H1 (cell line): ENCODE measurements at regions not wholly inside any gene's neighbourhood (a gene's known extent, or its start where the extent isn't known, plus 50 kb on each side); places are given as distances from the start of the nearest gene placed in this dataset.

Experiments
- CTCF ChIA-PET: fragments of 300-600 bp; sonication (Branson Sonifier 250); formaldehyde crosslinking; loops from one replicate; lab custom pipeline; 2021; ENCODE audit not compliant: partially characterized antibody; lab: Charles Lee
- POLR2A ChIA-PET: fragments of 300-600 bp; sonication (Branson Sonifier 250); formaldehyde crosslinking; loops from one replicate; lab custom pipeline; 2021; ENCODE audit warnings: inconsistent platforms; ENCODE audit not compliant: partially characterized antibody; lab: Charles Lee
- DNase-seq, 2 experiments: peaks; one replicate each; pipeline versions ENCODE4 v3.0.0 to v3.0.0-alpha.2; 2010 to 2022; ENCODE audit warnings: low spot score in 2 of 2, low read depth in 1 of 2, mixed read lengths in 1 of 2
- FAIRE-seq: peaks from 2 replicates; lab custom pipeline; 2011; peaks lifted over from hg19 to GRCh38; lab: Jason Lieb, UNC
- H2AFZ ChIP-seq: 2 replicates; pipeline ENCODE4 v1.8.1; 2012; ENCODE audit warnings: low read length, inconsistent platforms
- H2AK5ac ChIP-seq: 2 replicates; pipeline ENCODE4 v1.6.1; 2013; ENCODE audit warnings: low read depth, low read length
- H2BK120ac ChIP-seq: replicated peaks from 2 replicates; pipeline ENCODE3; 2013; ENCODE audit warnings: low read depth, low read length, inconsistent platforms
- H2BK12ac ChIP-seq: 2 replicates; pipeline ENCODE4 v1.6.1; 2013; ENCODE audit warnings: low read depth, low read length
- H2BK15ac ChIP-seq: 2 replicates; pipeline ENCODE4 v1.6.1; 2013; ENCODE audit warnings: low read length
- H2BK20ac ChIP-seq: 2 replicates; pipeline ENCODE4 v1.6.1; 2013; ENCODE audit warnings: low read length
- H2BK5ac ChIP-seq: 2 replicates; pipeline ENCODE4 v1.6.1; 2013; ENCODE audit warnings: low read depth, low read length
- H3K14ac ChIP-seq: 2 replicates; pipeline ENCODE4 v1.6.1; 2013; ENCODE audit warnings: inconsistent platforms; ENCODE audit not compliant: insufficient read length
- H3K18ac ChIP-seq: 2 replicates; pipeline ENCODE4 v1.6.1; 2013; ENCODE audit warnings: low read length; ENCODE audit errors: extremely low read depth
- H3K23ac ChIP-seq: 2 replicates; pipeline ENCODE4 v1.6.1; 2013; ENCODE audit warnings: inconsistent platforms; ENCODE audit not compliant: insufficient read length
- H3K23me2 ChIP-seq: 2 replicates; pipeline ENCODE4 v1.6.1; 2013; ENCODE audit warnings: low read depth, low read length
- H3K27ac ChIP-seq: 2 replicates; pipeline ENCODE4 v1.6.1; 2011; ENCODE audit warnings: low read depth, low read length, inconsistent platforms
- H3K27me3 ChIP-seq, 4 experiments: replicated peaks in 1 of 4; 1 replicate in 1 of 4; 2 replicates in 3 of 4; pipeline versions ENCODE4 v1.6.1 to v1.8.1; 2011 to 2013; ENCODE audit warnings: low read length in 3 of 4, mild to moderate bottlenecking in 3 of 4, inconsistent platforms in 2 of 4, mixed read lengths in 2 of 4, moderate library complexity in 1 of 4; ENCODE audit not compliant: control insufficient read depth in 3 of 4, insufficient read depth in 3 of 4; ENCODE audit errors: extremely low read depth in 1 of 4
- H3K36me3 ChIP-seq, 4 experiments: 2 replicates each; pipeline versions ENCODE4 v1.6.1 to v1.8.1; 2011 to 2013; ENCODE audit warnings: mild to moderate bottlenecking in 4 of 4, low read length in 3 of 4, moderate library complexity in 2 of 4, control low read depth in 1 of 4, inconsistent platforms in 1 of 4; ENCODE audit not compliant: insufficient read depth in 4 of 4, control insufficient read depth in 2 of 4
- H3K4ac ChIP-seq: replicated peaks from 2 replicates; pipeline ENCODE3; 2013; ENCODE audit warnings: low read length, low read depth, mixed read lengths, inconsistent platforms; ENCODE audit not compliant: insufficient read length
- H3K4me1 ChIP-seq, 4 experiments: replicated peaks in 1 of 4; 1 replicate in 1 of 4; 2 replicates in 3 of 4; pipeline versions ENCODE4 v1.6.1 to v1.8.1; 2011 to 2013; ENCODE audit warnings: low read length in 3 of 4, inconsistent platforms in 2 of 4, mixed read lengths in 1 of 4; ENCODE audit not compliant: insufficient read depth in 4 of 4, control insufficient read depth in 3 of 4
- H3K4me2 ChIP-seq, 2 experiments: 2 replicates each; pipeline versions ENCODE4 v1.6.1 to v1.8.1; 2011 to 2013; ENCODE audit warnings: low read depth in 2 of 2, low read length in 2 of 2, control low read depth in 1 of 2, inconsistent platforms in 1 of 2, mild to moderate bottlenecking in 1 of 2; ENCODE audit not compliant: insufficient read depth in 1 of 2
- H3K4me3 ChIP-seq, 4 experiments: fragments of 200-600, 300-600 bp in 1 of 4; sonication (generic), shearing (Covaris generic), sonication (Bioruptor Twin) in 1 of 4; 2 replicates each; pipeline versions ENCODE4 v1.5.1 to v1.8.1; 2011 to 2016; ENCODE audit warnings: low read length in 4 of 4, low read depth in 3 of 4, control low read depth in 2 of 4, inconsistent platforms in 2 of 4, mild to moderate bottlenecking in 2 of 4, mixed read lengths in 1 of 4, moderate library complexity in 1 of 4; ENCODE audit not compliant: insufficient read depth in 2 of 4; ENCODE audit errors: extremely low read depth in 1 of 4
- H3K56ac ChIP-seq: replicated peaks from 2 replicates; pipeline ENCODE3; 2013; ENCODE audit warnings: low read depth, mild to moderate bottlenecking, mixed read lengths, low read length, inconsistent platforms; ENCODE audit not compliant: insufficient read length
- H3K79me1 ChIP-seq: 2 replicates; pipeline ENCODE4 v1.6.1; 2013; ENCODE audit warnings: low read depth, low read length, control low read depth
- H3K79me2 ChIP-seq, 2 experiments: 2 replicates each; pipeline versions ENCODE4 v1.6.1 to v1.8.1; 2012 to 2013; ENCODE audit warnings: low read length in 2 of 2, mild to moderate bottlenecking in 2 of 2, inconsistent platforms in 1 of 2; ENCODE audit not compliant: insufficient read depth in 2 of 2, control insufficient read depth in 1 of 2
- H3K9ac ChIP-seq, 4 experiments: replicated peaks in 1 of 4; 1 replicate in 1 of 4; 2 replicates in 3 of 4; pipeline versions ENCODE4 v1.6.1 to v1.8.1; 2011 to 2013; ENCODE audit warnings: low read depth in 3 of 4, low read length in 3 of 4, control low read depth in 2 of 4, mild to moderate bottlenecking in 2 of 4, moderate library complexity in 2 of 4, inconsistent platforms in 1 of 4; ENCODE audit errors: extremely low read depth in 1 of 4
- H3K9me3 ChIP-seq, 2 experiments: 2 replicates each; pipeline versions ENCODE4 v1.6.1 to v1.8.1; 2012 to 2013; ENCODE audit warnings: mild to moderate bottlenecking in 2 of 2, moderate library complexity in 2 of 2, control low read depth in 1 of 2, inconsistent platforms in 1 of 2, low read depth in 1 of 2, low read length in 1 of 2, mixed read lengths in 1 of 2; ENCODE audit not compliant: insufficient read depth in 2 of 2
- H4K20me1 ChIP-seq, 2 experiments: replicated peaks in 1 of 2; 2 replicates each; pipeline versions ENCODE3 to v1.8.1; 2011 to 2013; ENCODE audit warnings: inconsistent platforms in 2 of 2, low read length in 2 of 2, mild to moderate bottlenecking in 1 of 2; ENCODE audit not compliant: insufficient read depth in 2 of 2, control insufficient read depth in 1 of 2
- H4K5ac ChIP-seq: 2 replicates; pipeline ENCODE4 v1.6.1; 2013; ENCODE audit warnings: low read length, low read depth, mixed read lengths, inconsistent platforms; ENCODE audit not compliant: insufficient read length
- H4K8ac ChIP-seq: 2 replicates; pipeline ENCODE4 v1.8.0; 2013; ENCODE audit warnings: mild to moderate bottlenecking, moderate library complexity, low read length, inconsistent platforms; ENCODE audit not compliant: insufficient read depth; ENCODE audit errors: extremely low read depth
- H4K91ac ChIP-seq: replicated peaks from 2 replicates; pipeline ENCODE3; 2013; ENCODE audit warnings: low read length, mixed read lengths, inconsistent platforms; ENCODE audit not compliant: insufficient read length
- BRCA1 ChIP-seq: IDR thresholded peaks from 2 replicates; pipeline ENCODE4 v1.6.1; 2012; ENCODE audit warnings: low read depth, low read length, improper control_type of control experiment
- CREB1 ChIP-seq: IDR thresholded peaks from 2 replicates; pipeline ENCODE4 v1.6.1; 2012; ENCODE audit warnings: inconsistent platforms
- CTBP2 ChIP-seq: IDR thresholded peaks from 2 replicates; pipeline ENCODE4 v1.7.0; 2011; ENCODE audit warnings: borderline replicate concordance, mild to moderate bottlenecking, moderate library complexity, mixed read lengths, low read length; ENCODE audit not compliant: insufficient read depth, insufficient read length
- JUN ChIP-seq: IDR thresholded peaks from 2 replicates; pipeline ENCODE4 v1.6.1; 2011; ENCODE audit warnings: low read depth, mild to moderate bottlenecking, improper control_type of control experiment, low read length
- POU5F1 ChIP-seq: IDR thresholded peaks from 2 replicates; pipeline ENCODE4 v1.6.1; 2011; ENCODE audit warnings: low read depth, mild to moderate bottlenecking, low read length, moderate library complexity
- SIRT6 ChIP-seq: IDR thresholded peaks from one replicate; pipeline ENCODE4 v1.7.1; 2012; ENCODE audit warnings: low read length, inconsistent platforms
- SP1 ChIP-seq: IDR thresholded peaks from 2 replicates; pipeline ENCODE4 v1.6.1; 2011; ENCODE audit warnings: low read depth, low read length
- TCF12 ChIP-seq: IDR thresholded peaks from 2 replicates; pipeline ENCODE4 v1.6.1; 2011; ENCODE audit warnings: low read depth, mild to moderate bottlenecking, low read length
- WGBS, 2 experiments: shearing (Covaris generic) in 1 of 2; methylation state at CpG; one replicate each; pipeline versions ENCODE4 v1.1.6 to v1.1.7; 2013 to 2015; ENCODE audit warnings: low lambda C conversion rate in 2 of 2, mixed read lengths in 2 of 2, inconsistent platforms in 1 of 2, low coverage in 1 of 2, missing lambda C conversion rate in 1 of 2; ENCODE audit not compliant: insufficient replicate concordance in 2 of 2, insufficient coverage in 1 of 2, insufficient read length in 1 of 2; ENCODE audit errors: extremely low coverage in 1 of 2, missing lambda C conversion rate in 1 of 2; 5-methylcytosine and 5-hydroxymethylcytosine counted together
- TF ChIP-seq, protein P1 (sequence below): IDR thresholded peaks from 2 replicates; pipeline ENCODE4 v1.6.1; 2011; ENCODE audit warnings: low read length, improper control_type of control experiment

DNA sequence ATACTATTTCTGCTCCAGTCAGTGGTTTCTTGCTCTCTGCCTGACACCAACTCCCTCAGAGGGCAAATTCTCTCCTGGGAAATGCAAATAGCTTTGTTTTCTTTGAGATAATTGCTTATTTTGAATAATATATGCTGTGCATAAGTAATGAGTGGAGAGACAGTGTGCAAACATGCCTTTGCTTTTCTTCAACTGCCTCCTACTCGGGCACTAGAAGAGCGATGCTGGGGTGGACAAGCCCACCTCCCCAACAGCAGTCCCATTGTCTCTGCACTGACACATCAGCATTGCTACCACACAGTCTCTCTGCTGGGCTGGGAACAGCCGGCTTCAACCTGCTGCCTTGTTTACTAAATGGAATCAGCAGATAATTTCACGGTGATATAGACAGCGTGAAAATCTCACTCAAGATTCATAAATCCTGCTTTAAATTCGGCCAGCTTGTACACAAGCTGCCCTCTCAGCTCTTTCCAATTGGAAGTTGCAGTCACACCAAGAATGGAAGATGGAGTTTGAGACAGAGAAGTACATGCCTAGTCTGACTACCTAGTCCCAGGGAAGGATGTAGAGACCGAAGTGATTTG lies 694.5 kb downstream of the TDRD15 start:
- Histone ChIP-seq H3K79me1 (no peaks in the 10 kb centered on the region), H3K14ac (no peak overlapping the region), H3K23me2 (no peaks in the 10 kb centered on the region), H2AK5ac (no peak overlapping the region)
- TF ChIP-seq, protein P1, sequence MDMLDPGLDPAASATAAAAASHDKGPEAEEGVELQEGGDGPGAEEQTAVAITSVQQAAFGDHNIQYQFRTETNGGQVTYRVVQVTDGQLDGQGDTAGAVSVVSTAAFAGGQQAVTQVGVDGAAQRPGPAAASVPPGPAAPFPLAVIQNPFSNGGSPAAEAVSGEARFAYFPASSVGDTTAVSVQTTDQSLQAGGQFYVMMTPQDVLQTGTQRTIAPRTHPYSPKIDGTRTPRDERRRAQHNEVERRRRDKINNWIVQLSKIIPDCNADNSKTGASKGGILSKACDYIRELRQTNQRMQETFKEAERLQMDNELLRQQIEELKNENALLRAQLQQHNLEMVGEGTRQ, result no peak
- no peak for TF ChIP-seq BRCA1
- TF ChIP-seq JUN, result no peak
- TF ChIP-seq CREB1, result no peak
- no peak for TF ChIP-seq CTBP2
- no peak for TF ChIP-seq SP1
- no peak for TF ChIP-seq SIRT6
- no peak for TF ChIP-seq POU5F1
- no peak for TF ChIP-seq TCF12
- TF ChIP-seq, all 59 proteins: peak for 0
- Histone ChIP-seq H3K4me3 (no peak overlapping the region), H3K79me2 (no peaks in the 10 kb centered on the region), H3K18ac (no peak overlapping the region), H3K4me1 (peaks cover 0 to 11% (median 6%) of the 10 kb centered on the region in 4 experiments; a peak in 3 of 7 replicates), H3K27ac (peak overlapping the region; percentile 40; the same call in 1 of the 2 replicates), H2BK12ac (peak overlapping the region; percentile 41), H2AFZ (0 out of 2 replicates have a peak overlapping the region, but pooled peaks have one; percentile 1), H2BK120ac (no peak overlapping the region), H4K8ac (no peak overlapping the region), H3K56ac (no peak overlapping the region), H3K4ac (no peak overlapping the region), H2BK15ac (no peak overlapping the region), H3K27me3 (no peaks in the 10 kb centered on the region), H3K36me3 (no peaks in the 10 kb centered on the region), H3K9ac (no peak overlapping the region), H4K20me1 (no peaks in the 10 kb centered on the region), H3K23ac (no peak overlapping the region), H4K5ac (no peak overlapping the region), H2BK20ac (no peak overlapping the region), H3K9me3 (no peaks in the 10 kb centered on the region), H4K91ac (no peak overlapping the region), H2BK5ac (no peak overlapping the region), H3K4me2 (no peak overlapping the region)
- DNase-seq, result no peak
- CTCF ChIA-PET, result interaction anchor here (1.0 kb wide), 1 partner anchor 9 kb away, joined by 3 read pairs; no protein-coding TSS in a partner anchor
- POLR2A ChIA-PET, result no interaction called here
- FAIRE-seq, result no peak
- 94% methylated on average over 7 of the region's 7 CpGs; no CpG with 5 or more reads in 1 of the 2 experiments for WGBS, 2 experiments
